Activated CD8-positive, alpha-beta memory T cell treated with anti-CD3 and anti-CD28 coated beads, Interleukin-2, amount 50 U/mL, for 24 hours (primary cell): ENCODE measurements at regions not wholly inside any gene's neighbourhood (a gene's known extent, or its start where the extent isn't known, plus 50 kb on each side); places are given as distances from the start of the nearest gene placed in this dataset.
"Not testable (repeated sequence)": the region's sequence is repeated elsewhere in the genome, so short reads cannot be mapped to it uniquely, and the experiment has no call there.

Experiments used
- DNase-seq: peaks from one replicate; pipeline ENCODE4 v3.0.0-alpha.2; 2020; ENCODE audit errors: extremely low read depth

DNA sequence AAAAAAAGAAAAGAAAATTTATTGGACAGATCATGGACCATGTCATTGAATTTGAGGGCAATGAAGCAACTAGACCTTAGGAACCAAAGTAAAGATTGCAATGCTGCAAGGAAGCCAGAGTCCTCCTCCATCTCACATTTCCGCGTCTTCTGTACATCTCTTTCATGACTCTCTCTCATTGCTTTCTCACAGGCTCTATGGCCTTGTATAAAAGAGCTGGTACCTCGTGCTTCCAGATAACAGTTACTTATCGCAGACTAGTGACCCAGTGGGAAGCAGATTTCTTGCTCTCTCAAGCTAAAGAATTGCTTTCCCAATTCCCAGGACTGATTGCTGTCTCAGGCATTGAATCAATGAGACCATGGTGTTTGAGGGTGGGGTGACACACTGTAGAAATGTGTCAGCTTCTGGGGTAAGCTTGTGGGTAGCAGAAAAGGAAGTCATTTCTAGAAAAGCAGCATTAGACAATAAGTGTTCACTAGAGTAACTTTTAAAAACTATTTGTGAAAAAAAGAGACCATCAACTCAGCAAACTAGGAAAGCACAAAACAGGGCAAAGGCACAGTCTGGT is 635.3 kb downstream of the UTRN start:
- no peak for DNase-seq

DNA sequence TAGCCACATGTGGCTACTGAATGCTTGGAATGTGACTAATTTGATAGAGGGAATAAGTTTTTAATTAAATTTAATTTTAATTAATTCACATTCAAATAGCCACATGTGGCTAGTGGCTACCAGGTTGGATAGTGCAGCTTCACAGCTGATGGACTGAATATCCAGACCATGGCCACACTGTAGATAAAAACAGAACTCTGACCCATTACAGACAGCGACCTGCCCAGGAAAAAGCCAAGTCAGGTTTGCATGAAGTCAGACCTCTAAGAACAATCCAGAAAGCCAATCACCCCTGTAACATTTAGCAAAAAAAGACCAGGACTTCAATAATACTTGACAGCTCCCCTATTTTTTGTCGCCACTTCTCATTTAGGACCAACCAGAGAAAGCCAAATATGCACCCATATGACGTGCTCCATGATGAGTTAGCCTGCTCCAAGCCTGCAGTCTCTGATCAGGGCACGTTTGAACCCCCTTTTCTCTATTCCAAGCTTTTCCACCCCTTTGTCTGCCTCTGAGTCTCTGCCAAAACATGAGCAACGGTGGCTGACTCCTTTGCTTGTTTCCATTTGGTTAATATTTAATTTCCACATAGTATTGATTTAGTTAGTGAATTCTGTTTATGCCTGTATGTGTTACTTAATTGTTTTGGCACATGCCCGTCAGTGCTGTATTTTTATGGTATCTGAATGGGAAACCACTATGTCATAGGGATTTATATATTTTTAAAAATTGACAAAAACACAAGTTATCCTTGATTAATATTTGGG is 636.3 kb downstream of the UTRN start:
- no peak for DNase-seq

DNA sequence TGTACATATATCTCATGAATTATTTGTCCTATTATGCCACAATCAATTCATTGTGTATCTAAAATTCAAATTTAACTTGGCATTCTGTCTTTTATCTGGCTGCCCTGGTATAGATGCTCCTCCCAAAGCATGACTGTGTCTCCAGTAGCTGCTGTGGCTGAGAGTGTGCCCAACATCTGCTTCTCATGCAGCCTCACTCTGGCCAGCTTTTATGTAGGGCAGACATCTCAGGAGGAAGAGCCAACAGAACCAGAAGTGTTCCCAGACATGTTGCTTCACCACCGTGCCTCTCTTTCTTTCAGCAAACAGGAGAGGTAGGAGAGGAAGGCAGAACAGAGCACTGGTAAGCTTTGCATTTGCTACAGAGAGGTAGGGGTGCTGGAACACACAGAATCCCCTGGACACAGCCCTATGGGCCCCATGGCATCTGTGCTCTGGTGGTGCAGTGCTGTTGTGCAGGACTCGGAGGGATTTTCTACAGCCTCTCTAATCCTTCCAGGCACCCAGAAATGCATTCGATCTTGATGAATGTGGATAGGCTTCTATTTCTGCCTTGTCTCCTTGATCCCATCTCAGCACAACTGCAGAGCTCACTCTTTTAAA is 637.1 kb downstream of the UTRN start:
- DNase-seq = no peak

DNA sequence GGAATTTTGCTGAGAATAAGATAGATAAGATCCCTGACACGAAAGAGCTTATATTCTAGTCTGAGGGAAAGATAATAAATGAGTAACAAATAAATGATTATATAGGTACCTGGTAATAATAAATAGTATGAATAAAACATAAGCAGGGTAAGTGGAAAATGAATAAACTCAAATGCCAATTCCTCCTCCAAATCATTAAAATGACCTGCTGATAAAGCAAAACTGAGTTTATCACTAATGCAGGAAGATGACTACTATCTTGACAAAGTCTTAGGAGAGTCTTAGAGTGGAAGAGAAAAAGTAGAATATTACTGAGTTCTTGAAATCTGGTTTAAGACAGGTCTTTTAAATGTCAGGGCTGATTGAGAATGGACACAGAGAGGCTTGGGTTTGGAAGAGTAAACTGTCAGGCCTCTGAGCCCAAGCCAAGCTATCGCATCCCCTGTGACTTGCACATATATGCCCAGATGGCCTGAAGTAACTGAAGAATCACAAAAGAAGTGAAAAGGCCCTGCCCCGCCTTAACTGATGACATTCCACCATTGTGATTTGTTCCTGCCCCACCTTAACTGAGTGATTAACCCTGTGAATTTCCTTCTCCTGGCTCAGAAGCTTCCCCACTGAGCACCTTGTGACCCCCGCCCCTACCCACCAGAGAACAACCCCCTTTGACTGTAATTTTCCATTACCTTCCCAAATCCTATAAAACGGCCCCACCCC is 637.8 kb downstream of the UTRN start:
- not testable (repeated sequence) for DNase-seq

DNA sequence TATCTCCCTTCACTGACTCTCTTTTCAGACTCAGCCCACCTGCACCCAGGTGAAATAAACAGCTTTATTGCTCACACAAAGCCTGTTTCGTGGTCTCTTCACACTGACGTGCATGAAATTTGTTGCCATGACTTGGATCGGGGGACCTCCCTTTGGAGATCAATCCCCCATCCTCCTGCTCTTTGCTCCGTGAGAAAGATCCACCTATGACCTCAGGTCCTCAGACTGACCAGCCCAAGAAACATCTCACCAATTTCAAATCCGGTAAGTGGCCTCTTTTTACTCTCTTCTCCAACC is 638.3 kb downstream of the UTRN start:
- DNase-seq = not testable (repeated sequence)

DNA sequence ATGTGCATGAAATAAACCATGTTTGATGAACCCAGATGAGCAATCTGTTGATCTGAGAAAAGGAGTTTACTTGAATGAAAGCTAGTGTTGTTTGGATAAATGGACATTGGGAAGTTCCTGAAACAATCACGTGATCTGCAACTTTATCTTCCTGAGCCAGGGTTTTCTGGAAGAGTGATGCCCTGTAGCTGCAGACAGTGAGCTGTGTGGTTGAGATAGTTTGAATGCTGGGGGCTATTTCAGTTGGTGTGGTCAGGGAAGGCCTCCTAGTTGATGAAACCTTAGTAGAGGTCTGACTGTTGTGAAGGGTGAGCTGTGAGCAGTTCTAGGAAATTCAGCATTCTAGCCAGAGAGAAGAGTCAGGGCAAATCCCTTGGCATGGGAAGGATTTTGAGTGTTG is 643.7 kb downstream of the UTRN start:
- DNase-seq = no peak

DNA sequence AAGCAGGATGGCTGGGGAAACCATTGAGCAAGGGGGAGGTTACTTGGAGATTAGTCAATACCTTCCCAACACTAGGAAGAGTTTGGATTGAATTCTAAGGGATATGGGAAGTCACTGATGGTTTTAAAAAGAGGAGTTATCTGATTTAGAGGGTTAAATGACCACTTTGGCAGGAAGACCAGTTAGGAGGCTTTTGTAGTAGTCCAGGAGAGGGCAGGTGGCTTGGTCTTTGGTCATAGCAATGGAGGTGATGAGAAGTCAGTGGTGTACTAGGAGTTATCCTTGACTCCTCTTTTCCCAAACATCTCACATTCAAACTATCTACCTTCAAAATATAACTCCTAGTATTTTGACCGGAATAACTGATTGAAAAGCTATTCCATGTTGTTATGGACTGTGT is 644.1 kb downstream of the UTRN start:
- no peak for DNase-seq

DNA sequence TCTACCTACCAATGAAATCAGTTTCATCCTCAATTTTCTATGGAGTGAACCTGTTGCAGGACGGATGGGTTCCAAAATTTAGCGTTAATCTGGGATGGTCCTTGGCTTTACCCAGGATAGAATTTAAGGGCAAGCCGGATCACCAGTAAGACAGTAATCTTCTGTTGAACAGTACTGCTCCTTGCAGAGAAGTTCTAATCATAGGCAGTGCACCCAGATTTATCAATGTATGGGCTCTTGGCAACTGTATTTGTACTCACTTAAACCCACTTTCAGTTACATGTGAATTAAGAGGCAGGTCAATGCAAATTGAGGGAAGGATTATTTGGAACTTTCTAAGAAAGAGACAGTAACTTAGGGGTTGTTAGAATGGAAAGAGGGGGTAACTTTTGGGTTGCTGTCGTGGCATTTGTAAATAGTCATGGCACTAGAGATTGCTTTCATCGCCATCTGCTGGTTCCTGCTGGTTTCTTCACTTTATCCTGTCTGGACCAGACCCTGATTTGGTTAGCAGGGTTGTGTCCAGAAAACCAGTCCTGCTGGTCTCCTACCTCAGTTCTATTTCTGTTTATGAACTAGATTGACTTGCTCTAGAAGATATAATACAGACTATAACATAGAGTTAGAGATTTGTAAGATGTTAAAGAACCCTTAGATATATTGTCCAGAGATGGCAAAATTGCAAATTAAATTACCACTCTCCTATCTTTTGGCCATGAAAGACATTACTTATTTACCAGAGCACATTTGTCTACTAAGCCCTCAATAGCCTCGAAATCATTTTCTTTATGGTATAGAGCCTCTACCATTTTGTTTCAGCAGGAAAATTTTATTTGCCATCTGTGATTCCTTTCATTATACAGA is 646.3 kb downstream of the UTRN start:
- peak; percentile 4 for DNase-seq

DNA sequence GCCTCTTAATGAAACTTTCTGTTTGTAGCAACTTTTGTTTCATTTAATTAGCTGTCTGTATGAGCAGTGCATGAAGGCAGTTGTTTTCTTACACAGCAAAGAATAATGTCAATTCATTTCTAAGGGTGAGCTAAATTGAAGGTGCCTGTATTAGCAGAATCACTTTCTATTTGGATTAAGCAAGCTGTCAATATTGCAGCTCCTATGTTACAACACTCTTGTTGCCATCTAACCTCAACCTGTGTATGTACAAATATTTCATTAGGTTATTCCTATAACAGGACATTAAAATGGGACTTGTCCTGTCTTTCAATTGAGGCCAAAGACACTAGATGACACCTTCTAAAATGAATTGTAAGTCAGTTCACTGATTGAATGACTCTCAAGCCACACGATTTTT is 647.5 kb downstream of the UTRN start:
- no peak for DNase-seq

DNA sequence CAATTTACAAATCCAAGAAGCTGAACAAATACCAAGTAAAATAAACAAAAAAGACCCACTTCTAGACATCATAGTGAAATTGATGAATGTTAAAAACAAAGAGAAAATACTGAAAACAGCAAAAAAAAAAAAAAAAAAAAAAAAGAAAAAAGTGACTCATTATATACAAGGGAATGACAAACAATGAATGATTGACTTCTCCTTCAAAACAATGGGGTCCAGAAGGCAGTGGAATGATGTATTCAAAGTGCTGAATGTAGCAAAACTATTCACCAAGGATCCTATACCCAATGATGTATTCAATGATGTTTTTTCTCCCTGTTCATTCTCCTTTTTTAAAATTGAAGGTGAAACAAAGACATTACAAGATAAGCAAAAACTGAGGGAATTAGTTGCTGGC is 650.0 kb downstream of the UTRN start:
- no peak for DNase-seq

DNA sequence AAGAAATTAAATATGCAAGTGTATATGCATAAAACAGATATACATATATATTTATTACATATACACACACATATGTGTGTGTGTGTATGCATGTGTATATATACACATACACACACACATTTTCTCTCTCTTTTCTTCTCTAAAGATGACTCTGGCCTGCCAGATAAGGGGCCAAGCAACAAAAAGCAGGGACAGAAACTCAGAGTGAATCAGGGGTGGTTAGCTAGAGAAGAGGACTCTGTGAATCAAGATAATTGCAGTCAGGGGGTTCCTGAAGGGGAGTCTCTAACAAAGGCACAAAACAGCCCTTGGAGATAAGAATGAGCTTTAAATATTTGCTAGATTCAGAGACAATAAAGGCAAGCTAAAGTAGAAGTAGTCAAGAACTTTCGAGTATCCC is 650.5 kb downstream of the UTRN start:
- DNase-seq = no peak

DNA sequence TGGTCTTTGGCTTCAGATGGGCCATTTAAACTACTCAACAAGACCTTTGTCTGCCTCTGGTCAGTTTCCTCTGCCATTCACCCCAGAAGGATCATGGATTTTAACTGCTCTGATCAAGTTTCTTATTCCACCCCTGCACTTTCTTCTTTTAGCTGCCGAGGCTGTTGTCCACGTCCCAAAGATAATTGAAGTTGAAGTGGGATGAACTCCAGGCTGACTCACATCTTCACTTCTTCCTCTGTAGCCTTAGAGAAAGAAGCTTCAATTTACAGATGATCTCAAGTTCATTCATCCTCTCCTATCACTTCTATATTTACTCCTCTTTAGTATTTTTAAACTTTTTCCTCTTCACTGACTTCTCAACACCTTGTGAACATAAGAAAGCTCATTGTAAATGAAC is 651.6 kb downstream of the UTRN start:
- no peak for DNase-seq

DNA sequence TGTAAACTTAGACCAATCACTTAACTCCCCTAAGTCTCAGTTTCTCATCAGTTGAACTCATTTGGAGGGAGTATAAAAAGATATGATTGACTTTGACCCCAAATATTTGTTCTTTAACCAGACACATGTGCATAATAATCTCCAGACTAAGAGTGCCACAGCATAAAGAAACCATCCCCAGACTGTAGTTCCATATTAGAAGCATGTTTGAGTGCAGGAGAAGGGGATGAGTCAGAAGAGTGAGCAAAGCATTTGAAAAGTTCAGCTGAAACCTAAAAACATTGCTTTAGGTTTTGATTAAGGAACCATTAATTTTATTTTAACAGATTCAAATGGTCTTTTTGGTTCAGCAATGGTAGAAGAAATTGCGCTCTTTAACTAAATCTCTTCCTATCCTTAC is 654.8 kb downstream of the UTRN start:
- no peak for DNase-seq

DNA sequence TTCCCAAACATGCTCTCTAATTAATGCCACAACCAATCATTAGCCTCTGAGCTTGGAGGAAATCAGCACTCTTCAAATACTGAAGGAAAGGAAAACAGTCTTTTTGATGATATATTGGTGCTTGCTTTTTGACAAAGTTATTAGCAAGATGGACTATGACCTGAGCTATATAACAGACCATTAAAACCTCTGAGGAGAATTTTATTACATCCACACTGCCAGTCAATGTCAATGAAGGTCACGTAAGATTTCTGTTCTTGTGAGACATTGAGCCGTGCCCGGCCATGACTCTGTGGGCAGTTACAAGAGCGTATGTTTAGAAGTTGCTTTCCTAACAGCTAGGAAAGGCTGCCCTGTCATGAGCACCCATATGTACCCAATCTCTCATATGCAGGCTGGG is 659.0 kb downstream of the UTRN start:
- DNase-seq = no peak

DNA sequence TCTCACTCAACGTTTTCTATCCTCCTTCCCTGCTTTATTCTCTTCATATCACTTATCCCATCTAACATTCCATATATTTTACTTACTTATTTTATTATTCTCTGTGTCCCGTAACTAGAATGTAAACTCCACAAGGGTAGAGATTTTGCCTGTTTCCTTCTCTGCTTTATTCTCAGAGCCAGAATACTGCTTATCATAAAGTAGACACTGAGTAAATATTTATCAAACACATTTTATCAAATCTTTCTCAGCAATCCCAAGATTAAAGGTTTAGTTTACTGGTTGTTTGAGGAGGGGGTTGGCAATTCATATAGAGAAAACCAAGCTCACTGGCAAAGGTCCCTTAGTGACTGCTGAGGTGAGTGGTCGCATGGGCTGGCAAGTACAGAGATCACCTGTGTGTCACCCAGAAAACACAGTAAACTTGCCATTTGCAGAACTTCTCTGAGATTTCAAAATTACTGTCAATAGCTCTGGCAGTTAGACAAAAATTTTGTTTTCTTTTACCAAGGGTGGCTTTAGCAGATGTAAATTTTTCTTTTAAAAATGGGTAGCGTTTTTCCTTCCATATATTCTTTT is 662.4 kb downstream of the UTRN start:
- DNase-seq = no peak

DNA sequence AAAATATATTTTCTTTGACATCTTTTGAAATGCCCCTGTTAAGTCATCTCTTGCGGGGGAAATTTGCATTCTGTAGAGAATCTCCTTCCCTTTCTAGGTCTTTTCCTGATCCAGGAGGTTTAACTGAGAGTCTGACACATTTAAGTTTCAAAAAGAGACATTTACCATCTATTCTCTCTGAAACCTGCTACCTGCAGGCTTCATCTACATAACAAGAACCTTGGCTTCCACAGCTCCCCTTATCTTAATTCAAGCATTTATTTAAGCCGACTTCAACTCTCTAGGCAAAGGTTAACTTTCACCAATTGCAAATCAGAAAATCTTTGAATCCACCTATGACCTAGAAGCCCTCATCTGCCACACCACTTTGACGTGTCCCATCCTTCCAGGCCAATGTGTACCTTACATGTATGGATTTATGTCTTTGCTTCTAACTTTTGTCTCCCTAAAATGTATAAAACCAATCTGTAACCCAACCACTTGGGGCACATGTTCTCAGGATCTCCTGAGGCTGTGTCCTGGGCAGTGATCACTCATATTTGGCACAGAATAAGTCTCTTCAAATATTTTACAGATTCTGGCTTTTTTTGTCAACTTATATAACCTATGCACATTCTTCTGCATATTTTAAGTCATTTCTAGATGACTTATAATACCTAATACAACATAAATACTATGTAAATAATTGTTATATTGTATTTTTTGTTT is 666.7 kb downstream of the UTRN start:
- no peak for DNase-seq

DNA sequence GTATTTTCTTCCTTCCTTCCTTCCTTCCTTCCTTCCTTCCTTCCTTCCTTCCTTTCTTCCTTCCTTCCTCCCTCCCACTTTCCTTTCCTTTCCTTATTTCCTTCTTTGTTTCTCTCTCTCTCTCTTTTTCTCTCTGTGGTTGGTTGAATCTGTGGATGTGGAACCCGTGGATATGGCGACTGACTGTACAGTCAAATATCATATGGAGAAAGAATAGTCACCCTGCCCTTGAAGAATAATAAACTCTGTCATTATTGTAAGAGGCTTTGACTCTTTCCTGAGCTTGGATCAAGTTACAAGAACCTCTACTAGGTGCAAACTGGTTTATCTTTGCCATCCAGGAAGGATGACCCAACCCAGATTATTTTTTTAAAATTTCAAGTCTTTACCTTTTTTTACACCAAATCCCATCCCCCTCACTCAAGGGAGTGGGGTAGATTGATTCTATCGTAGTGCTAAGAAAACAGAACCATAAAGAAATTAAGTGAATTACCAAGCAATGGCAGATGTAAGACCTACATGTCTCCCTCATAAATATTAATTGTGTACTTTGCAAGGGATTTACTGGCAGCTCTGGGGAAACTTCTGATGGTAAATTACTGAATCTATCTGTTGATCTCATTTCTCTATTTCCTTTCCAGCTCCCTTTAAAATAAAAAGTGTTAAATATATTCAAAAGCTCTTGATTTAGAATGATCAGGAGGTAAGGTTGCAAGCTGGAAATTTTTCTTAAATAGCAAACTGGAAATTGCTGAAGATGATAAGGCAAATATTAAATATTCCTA is 667.5 kb downstream of the UTRN start:
- DNase-seq = no peak

DNA sequence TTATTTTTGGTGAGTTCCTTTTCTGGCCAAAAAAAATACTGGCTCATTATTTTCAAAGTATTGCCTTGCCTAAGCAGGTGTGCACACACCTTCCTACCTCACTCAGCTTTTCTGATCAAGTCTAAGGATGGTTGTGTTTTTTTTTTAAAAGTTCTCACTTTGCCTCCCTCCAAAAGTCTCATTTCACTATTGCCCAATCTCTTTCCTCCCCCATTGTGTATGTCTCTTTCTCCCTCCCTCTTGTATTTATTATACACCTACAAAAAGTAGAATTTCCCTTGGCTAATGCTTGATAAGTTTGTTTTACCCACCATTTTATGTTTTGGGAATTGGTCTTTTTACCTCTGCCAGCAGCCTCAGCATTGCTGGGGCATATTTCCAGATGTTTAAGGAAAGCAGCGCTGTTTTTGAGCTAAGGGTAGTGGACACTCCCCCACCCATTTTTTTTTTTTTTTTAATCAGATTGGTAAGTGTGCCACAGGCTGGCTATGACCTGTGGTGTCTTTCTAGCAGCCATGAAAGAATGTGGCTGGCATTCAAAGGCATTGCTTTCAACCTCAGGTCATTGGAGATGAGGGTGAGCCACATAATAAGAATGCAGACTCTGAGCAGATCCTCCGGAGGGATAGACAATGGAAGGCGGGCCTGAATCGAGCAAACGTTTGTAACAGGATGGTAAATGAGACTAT is 668.6 kb downstream of the UTRN start:
- DNase-seq = no peak

DNA sequence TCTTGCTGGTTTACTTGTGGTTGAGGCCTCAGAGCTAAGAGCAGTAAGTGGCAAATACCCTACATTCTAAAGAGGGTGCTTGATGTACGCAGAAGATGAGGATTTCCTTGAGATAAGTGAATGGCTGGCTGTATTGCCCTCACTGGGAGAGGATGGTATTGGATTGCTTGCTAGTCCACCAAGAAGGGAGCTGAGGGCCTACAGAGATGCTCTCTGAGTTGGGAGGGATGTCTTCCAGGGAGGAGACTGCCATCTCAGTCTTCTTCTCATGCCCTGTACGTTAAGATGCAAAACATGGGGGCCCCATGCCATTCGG is 669.1 kb downstream of the UTRN start:
- no peak for DNase-seq

DNA sequence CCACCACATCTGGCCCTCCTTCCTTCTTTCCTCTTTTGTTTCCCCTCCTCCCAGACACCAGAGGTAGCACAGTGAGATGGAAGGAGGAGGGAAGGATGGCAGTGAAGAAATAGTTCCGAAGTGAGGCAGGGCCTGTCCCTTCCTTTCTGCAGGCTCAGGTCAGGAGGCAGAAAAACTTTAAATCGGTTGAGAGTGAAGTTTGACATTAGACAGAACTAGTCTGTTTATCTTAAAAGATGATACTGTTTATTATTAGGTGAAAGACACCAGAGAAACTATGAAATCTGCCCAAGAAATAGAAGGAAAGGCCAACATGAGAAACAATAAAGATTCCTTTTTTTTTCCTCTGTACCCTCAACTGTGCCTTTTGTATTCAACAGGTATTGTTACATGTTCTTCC is 670.3 kb downstream of the UTRN start:
- DNase-seq = no peak
